ENCODE measurements at regions not wholly inside any gene's neighbourhood (a gene's known extent, or its start where the extent isn't known, plus 50 kb on each side); places are given as distances from the start of the nearest gene placed in this dataset.

- WGBS, 2 donors = 68 to 69% methylated on average over 3 of the region's 3 CpGs
- Histone ChIP-seq H3K36me3 (no peaks in the 10 kb centered on the region), H3K27me3 (no peaks in the 10 kb centered on the region), H3K9me3 (no peaks in the 10 kb centered on the region), H3K4me1 (no peaks in the 10 kb centered on the region), H3K27ac (no peak overlapping the region), H3K4me3 (no peak overlapping the region)
- no peak for ATAC-seq
- intact Hi-C loops (cut with DNase I) = no loop called here
- no peak for DNase-seq
- TF ChIP-seq CTCF (IDR thresholded peaks at IDR 0.05) = no peak
Observed at GRCh38 chrY:15328848-15329247, 804.5 kb downstream of the NLGN4Y start.

GRCh38 chrY:15343522-15343921 is 819.2 kb downstream of the NLGN4Y start:
- Histone ChIP-seq H3K36me3 (no peaks in the 10 kb centered on the region), H3K4me1 (no peaks in the 10 kb centered on the region), H3K9me3 (no peaks in the 10 kb centered on the region), H3K27ac (no peak overlapping the region), H3K4me3 (no peak overlapping the region), H3K27me3 (no peaks in the 10 kb centered on the region)
- DNase-seq (no peak), ATAC-seq (no peak)
- 70 to 71% methylated on average over 4 of the region's 4 CpGs for WGBS, 2 donors
- TF ChIP-seq CTCF (IDR thresholded peaks at IDR 0.05) = no peak
- intact Hi-C loops (cut with DNase I) = no loop called here

GRCh38 chrY:15345471-15346155 is 821.3 kb downstream of the NLGN4Y start:
- no peaks in the 10 kb centered on the region for H3K9me3 ChIP-seq
- H3K36me3 ChIP-seq = no peaks in the 10 kb centered on the region
- no peak for TF ChIP-seq CTCF (IDR thresholded peaks at IDR 0.05)
- no peaks in the 10 kb centered on the region for H3K27me3 ChIP-seq
- no peaks in the 10 kb centered on the region for H3K4me1 ChIP-seq
- DNase-seq (no peak), ATAC-seq (no peak)
- WGBS, 2 donors = 60 to 74% methylated on average over 4 of the region's 4 CpGs
- no peak overlapping the region for H3K27ac ChIP-seq
- intact Hi-C loops (cut with DNase I) = no loop called here
- H3K4me3 ChIP-seq = no peak overlapping the region

GRCh38 chrY:15349351-15349750 is 825.0 kb downstream of the NLGN4Y start:
- H3K27ac ChIP-seq = no peak overlapping the region
- intact Hi-C loops (cut with DNase I) = no loop called here
- no peak for TF ChIP-seq CTCF (IDR thresholded peaks at IDR 0.05)
- ATAC-seq (no peak), DNase-seq (no peak)
- no peaks in the 10 kb centered on the region for H3K4me1 ChIP-seq
- H3K9me3 ChIP-seq = no peaks in the 10 kb centered on the region
- H3K27me3 ChIP-seq = no peaks in the 10 kb centered on the region
- H3K4me3 ChIP-seq = no peak overlapping the region
- 51 to 59% methylated on average over 2 of the region's 2 CpGs for WGBS, 2 donors
- no peaks in the 10 kb centered on the region for H3K36me3 ChIP-seq

All from heart right ventricle (tissue), 16 donors.